ENCODE measurements at regions not wholly inside any gene's neighbourhood (a gene's known extent, or its start where the extent isn't known, plus 50 kb on each side); places are given as distances from the start of the nearest gene placed in this dataset.
A peak's percentile ranks its signal among the peaks of the same experiment; 100 is the strongest.

- Histone ChIP-seq H2AFZ (ENCODE audit: low read depth, low read length) (no peak overlapping the region), H4K20me1 (ENCODE audit: insufficient read depth, low read length) (no peaks in the 10 kb centered on the region), H3K79me2 (ENCODE audit: insufficient read depth, low read length) (no peaks in the 10 kb centered on the region), H3K9me3 (ENCODE audit: insufficient read depth, low read length, severe bottlenecking) (peaks cover 6% of the 10 kb centered on the region), H3K27ac (ENCODE audit: low read length) (no peak overlapping the region), H3K9ac (ENCODE audit: low read depth, low read length) (no peak overlapping the region), H3K4me2 (ENCODE audit: insufficient read depth, low read length) (no peak overlapping the region), H3K36me3 (ENCODE audit: insufficient read depth, low read length) (no peaks in the 10 kb centered on the region), H3K4me1 (ENCODE audit: insufficient read depth, low read length) (no peaks in the 10 kb centered on the region), H3K4me3 (ENCODE audit: low read depth in 1 of 2, low read length in 2 of 2) (no peak overlapping the region), H3K27me3 (ENCODE audit: insufficient read depth, low read length, poor library complexity) (no peaks in the 10 kb centered on the region)
- TF ChIP-seq EZH2 (IDR thresholded peaks at IDR 0.05; ENCODE audit: borderline replicate concordance, low read depth, low read length, severe bottlenecking) = no peak
- TF ChIP-seq CTCF (IDR thresholded peaks at IDR 0.05; ENCODE audit: borderline replicate concordance, extremely low read depth, low read length, poor library complexity, severe bottlenecking) = no peak
- ATAC-seq (ENCODE audit: insufficient read depth, low read depth) (no peak), DNase-seq (no peak)
Observed at GRCh38 chr14:101017806-101018560, 114.5 kb upstream of the RTL1 start.

GRCh38 chr14:101018561-101019290 lies 115.2 kb upstream of the RTL1 start:
- no peak for ATAC-seq (ENCODE audit: insufficient read depth, low read depth)
- TF ChIP-seq EZH2 (IDR thresholded peaks at IDR 0.05; ENCODE audit: borderline replicate concordance, low read depth, low read length, severe bottlenecking) (no peak), CTCF (IDR thresholded peaks at IDR 0.05; ENCODE audit: borderline replicate concordance, extremely low read depth, low read length, poor library complexity, severe bottlenecking) (no peak)
- no peaks in the 10 kb centered on the region for H3K27me3 ChIP-seq (ENCODE audit: insufficient read depth, low read length, poor library complexity)

GRCh38 chr14:101019541-101019940 lies 116.0 kb upstream of the RTL1 start:
- H3K27me3 ChIP-seq (ENCODE audit: insufficient read depth, low read length, poor library complexity) = no peaks in the 10 kb centered on the region
- no peak overlapping the region for H3K27ac ChIP-seq (ENCODE audit: low read length)
- H3K9me3 ChIP-seq (ENCODE audit: insufficient read depth, low read length, severe bottlenecking) = peaks cover 11% of the 10 kb centered on the region
- DNase-seq = peak; percentile 1
- H3K79me2 ChIP-seq (ENCODE audit: insufficient read depth, low read length) = no peaks in the 10 kb centered on the region
- no peak overlapping the region for H3K4me2 ChIP-seq (ENCODE audit: insufficient read depth, low read length)
- H2AFZ ChIP-seq (ENCODE audit: low read depth, low read length) = no peak overlapping the region
- H3K4me1 ChIP-seq (ENCODE audit: insufficient read depth, low read length) = no peaks in the 10 kb centered on the region
- no peak for TF ChIP-seq EZH2 (IDR thresholded peaks at IDR 0.05; ENCODE audit: borderline replicate concordance, low read depth, low read length, severe bottlenecking)
- no peak for TF ChIP-seq CTCF (IDR thresholded peaks at IDR 0.05; ENCODE audit: borderline replicate concordance, extremely low read depth, low read length, poor library complexity, severe bottlenecking)
- H3K36me3 ChIP-seq (ENCODE audit: insufficient read depth, low read length) = no peaks in the 10 kb centered on the region
- no peak overlapping the region for H3K9ac ChIP-seq (ENCODE audit: low read depth, low read length)
- no peaks in the 10 kb centered on the region for H4K20me1 ChIP-seq (ENCODE audit: insufficient read depth, low read length)
- ATAC-seq (ENCODE audit: insufficient read depth, low read depth) = no peak
- H3K4me3 ChIP-seq (ENCODE audit: low read depth in 1 of 2, low read length in 2 of 2) = no peak overlapping the region

More at GRCh38 chr14:101018561-101019290, 115.2 kb upstream of the RTL1 start:
- Histone ChIP-seq H4K20me1 (ENCODE audit: insufficient read depth, low read length) (no peaks in the 10 kb centered on the region), H3K4me2 (ENCODE audit: insufficient read depth, low read length) (no peak overlapping the region), H2AFZ (ENCODE audit: low read depth, low read length) (no peak overlapping the region), H3K79me2 (ENCODE audit: insufficient read depth, low read length) (no peaks in the 10 kb centered on the region), H3K4me3 (ENCODE audit: low read depth in 1 of 2, low read length in 2 of 2) (no peak overlapping the region), H3K27ac (ENCODE audit: low read length) (no peak overlapping the region), H3K9me3 (ENCODE audit: insufficient read depth, low read length, severe bottlenecking) (peaks cover 11% of the 10 kb centered on the region), H3K9ac (ENCODE audit: low read depth, low read length) (no peak overlapping the region), H3K36me3 (ENCODE audit: insufficient read depth, low read length) (no peaks in the 10 kb centered on the region), H3K4me1 (ENCODE audit: insufficient read depth, low read length) (no peaks in the 10 kb centered on the region)
- peak; percentile 1 for DNase-seq
